ENCODE measurements at regions not wholly inside any gene's neighbourhood (a gene's known extent, or its start where the extent isn't known, plus 50 kb on each side); places are given as distances from the start of the nearest gene placed in this dataset.

GRCh38 chr5:17020678-17021601, 84.9 kb upstream of the MYO10 start:
- TF ChIP-seq CTCF (IDR thresholded peaks at IDR 0.05 in 2 of 3, conservative IDR thresholded peaks at IDR 0.05 in 1 of 3; ENCODE audit: borderline replicate concordance in 1 of 3, insufficient read depth in 1 of 3, low read depth in 2 of 3, low read length in 2 of 3) (no peak), EZH2 (IDR thresholded peaks at IDR 0.05) (no peak), POLR2AphosphoS5 (IDR thresholded peaks at IDR 0.05; ENCODE audit: low read depth, low read length) (no peak), POLR2A (IDR thresholded peaks at IDR 0.05; ENCODE audit: borderline replicate concordance, extremely low read depth, insufficient read depth, insufficient read length) (no peak), SIN3A (IDR thresholded peaks at IDR 0.05; ENCODE audit: low read depth) (no peak), REST (IDR thresholded peaks at IDR 0.05; ENCODE audit: low read depth) (no peak), CBX3 (IDR thresholded peaks at IDR 0.05; ENCODE audit: low read depth) (no peak), JUND (IDR thresholded peaks at IDR 0.05) (no peak), MAX (IDR thresholded peaks at IDR 0.05) (no peak)
